ENCODE measurements at regions not wholly inside any gene's neighbourhood (a gene's known extent, or its start where the extent isn't known, plus 50 kb on each side); places are given as distances from the start of the nearest gene placed in this dataset.

DNA sequence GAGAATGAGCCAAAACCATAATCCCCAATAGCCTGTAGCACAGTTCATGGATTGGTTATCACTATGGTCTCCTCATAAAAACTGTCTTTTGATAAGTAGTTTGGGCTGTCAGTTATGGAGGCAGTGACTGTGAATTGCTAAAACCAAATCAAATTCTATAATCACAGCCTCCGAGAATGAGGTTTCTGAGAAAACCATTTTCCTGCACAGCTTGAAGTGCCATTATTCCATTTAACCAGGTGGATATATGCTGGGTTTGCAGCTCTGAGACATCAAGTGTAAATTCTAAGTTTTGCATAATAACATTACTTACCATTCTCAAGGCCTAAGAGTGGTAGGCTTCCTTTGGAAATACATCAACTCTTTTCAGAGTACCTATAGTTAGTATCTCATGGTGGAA lies 485.4 kb downstream of the FRK start (continued):
- TF ChIP-seq ZNF274 (IDR thresholded peaks at IDR 0.05; ENCODE audit: borderline replicate concordance, extremely low read depth, low read length) (no peak), GABPA (IDR thresholded peaks at IDR 0.05; ENCODE audit: borderline replicate concordance, insufficient read depth, low read length) (no peak), GTF2F1 (IDR thresholded peaks at IDR 0.05; ENCODE audit: borderline replicate concordance, low read depth, low read length) (no peak)
